Endothelial cell of umbilical vein (primary cell): ENCODE measurements at regions not wholly inside any gene's neighbourhood (a gene's known extent, or its start where the extent isn't known, plus 50 kb on each side); places are given as distances from the start of the nearest gene placed in this dataset.

ENCODE experiments used
- BruUV-seq: library from RNA; stranded (reverse); fragments of 400-500 nt; replicated peaks from 2 replicates; lab custom pipeline; 2021; lab: Mats Ljungman, UMichigan
- CTCF ChIA-PET: fragments of 300-600, 350-600 bp; sonication (Branson Sonifier 250); formaldehyde crosslinking; loops from one replicate; lab custom pipeline; 2021; ENCODE audit warnings: antibody characterized with exemption, inconsistent platforms; lab: Charles Lee
- POLR2A ChIA-PET: fragments of 300-600, 350-600 bp; sonication (Branson Sonifier 250); formaldehyde crosslinking; loops from one replicate; lab custom pipeline; 2021; ENCODE audit warnings: antibody characterized with exemption, inconsistent platforms; lab: Charles Lee
- DNase-seq: peaks from one replicate; pipeline ENCODE4 v3.0.0-alpha.2; 2011; ENCODE audit warnings: low read depth, low spot score
- FAIRE-seq: peaks from 2 replicates; lab custom pipeline; 2011; peaks lifted over from hg19 to GRCh38; lab: Jason Lieb, UNC
- H2AFZ ChIP-seq: 2 replicates; pipeline ENCODE4 v1.6.0; 2012; ENCODE audit warnings: low read depth, low read length, control low read depth, inconsistent platforms
- H3K27ac ChIP-seq: 2 replicates; pipeline ENCODE4 v1.5.1; 2011; ENCODE audit warnings: low read depth, mild to moderate bottlenecking, control low read depth, low read length, moderate library complexity; ENCODE audit not compliant: insufficient read depth
- H3K27me3 ChIP-seq, 2 experiments: 2 replicates each; pipeline versions ENCODE4 v1.6.0 to v1.6.1; 2011; ENCODE audit warnings: low read length in 2 of 2, mixed read lengths in 1 of 2; ENCODE audit not compliant: control insufficient read depth in 2 of 2, insufficient read depth in 2 of 2
- H3K36me3 ChIP-seq, 2 experiments: 2 replicates in 1 of 2; 3 replicates in 1 of 2; pipeline ENCODE4 v1.5.1; 2011; ENCODE audit warnings: low read length in 2 of 2, mild to moderate bottlenecking in 1 of 2, moderate library complexity in 1 of 2; ENCODE audit not compliant: control insufficient read depth in 2 of 2, insufficient read depth in 2 of 2; ENCODE audit errors: extremely low read depth in 1 of 2
- H3K4me1 ChIP-seq: 3 replicates; pipeline ENCODE4 v1.5.1; 2011; ENCODE audit warnings: mild to moderate bottlenecking, low read length; ENCODE audit not compliant: control insufficient read depth, insufficient read depth; ENCODE audit errors: extremely low read depth
- H3K4me2 ChIP-seq: 2 replicates; pipeline ENCODE4 v1.6.1; 2011; ENCODE audit warnings: low read length, control low read depth, mixed read lengths; ENCODE audit not compliant: insufficient read depth
- H3K4me3 ChIP-seq, 3 experiments: fragments of 200-600 bp in 1 of 3; sonication (generic), shearing (Covaris generic) in 1 of 3; replicated peaks in 1 of 3; 2 replicates each; pipeline ENCODE4 v1.5.1; 2011 to 2016; ENCODE audit warnings: control low read depth in 3 of 3, low read length in 3 of 3, mild to moderate bottlenecking in 2 of 3, inconsistent platforms in 1 of 3, low read depth in 1 of 3, moderate library complexity in 1 of 3; ENCODE audit not compliant: insufficient read depth in 1 of 3
- H3K79me2 ChIP-seq: 2 replicates; pipeline ENCODE4 v1.6.0; 2012; ENCODE audit warnings: low read length, inconsistent platforms; ENCODE audit not compliant: control insufficient read depth, insufficient read depth
- H3K9ac ChIP-seq: replicated peaks from 2 replicates; pipeline ENCODE3; 2011; ENCODE audit warnings: low read length, control low read depth; ENCODE audit not compliant: insufficient read depth; ENCODE audit errors: extremely low read depth
- H3K9me1 ChIP-seq: replicated peaks from 3 replicates; pipeline ENCODE4 v1.6.0; 2011; ENCODE audit warnings: mild to moderate bottlenecking, low read length; ENCODE audit not compliant: control insufficient read depth, insufficient read depth; ENCODE audit errors: extremely low read depth
- H3K9me3 ChIP-seq: replicated peaks from 2 replicates; pipeline ENCODE4 v1.5.1; 2012; ENCODE audit warnings: low read length, inconsistent platforms; ENCODE audit not compliant: control insufficient read depth, insufficient read depth
- H4K20me1 ChIP-seq: replicated peaks from 2 replicates; pipeline ENCODE3; 2011; ENCODE audit warnings: mild to moderate bottlenecking, low read length; ENCODE audit not compliant: control insufficient read depth, insufficient read depth; ENCODE audit errors: extremely low read depth
- CTCF ChIP-seq, 2 donors: IDR thresholded peaks; 1 replicate in 1 of 2; 2 replicates in 1 of 2; pipeline ENCODE4 v1.5.1; 2011; ENCODE audit warnings: low read length in 2 of 2, mild to moderate bottlenecking in 2 of 2, moderate library complexity in 2 of 2, control low read depth in 1 of 2, inconsistent platforms in 1 of 2, low read depth in 1 of 2; ENCODE audit not compliant: insufficient read depth in 1 of 2; ENCODE audit errors: extremely low read depth in 1 of 2
- EZH2 ChIP-seq: IDR thresholded peaks from 2 replicates; pipeline ENCODE4 v1.6.1; 2012; ENCODE audit warnings: borderline replicate concordance, low read depth, mild to moderate bottlenecking, moderate library complexity, low read length, inconsistent platforms; ENCODE audit not compliant: severe bottlenecking
- FOS ChIP-seq: IDR thresholded peaks from 2 replicates; pipeline ENCODE4 v1.6.1; 2011; ENCODE audit warnings: mild to moderate bottlenecking, low read length, moderate library complexity, borderline replicate concordance; ENCODE audit not compliant: insufficient read depth
- GATA2 ChIP-seq: IDR thresholded peaks from 2 replicates; pipeline ENCODE4 v1.7.0; 2011; ENCODE audit warnings: low read depth, mild to moderate bottlenecking, moderate library complexity, mixed read lengths, low read length; ENCODE audit not compliant: insufficient read length, insufficient read depth
- JUN ChIP-seq: IDR thresholded peaks from 2 replicates; pipeline ENCODE4 v1.6.1; 2011; ENCODE audit warnings: borderline replicate concordance, low read depth; ENCODE audit not compliant: insufficient read length, insufficient read depth
- MAX ChIP-seq: IDR thresholded peaks from 2 replicates; pipeline ENCODE4 v1.6.1; 2011; ENCODE audit not compliant: insufficient read depth, insufficient read length
- MYC ChIP-seq: IDR thresholded peaks from one replicate; pipeline ENCODE4 v1.6.1; 2011; ENCODE audit warnings: mild to moderate bottlenecking, low read depth, low read length
- POLR2A ChIP-seq: IDR thresholded peaks from 2 replicates; pipeline ENCODE4 v1.6.1; 2012; ENCODE audit warnings: low read depth, mild to moderate bottlenecking, control low read depth, low read length
- POLR2AphosphoS5 ChIP-seq: IDR thresholded peaks from 2 replicates; pipeline ENCODE4 v1.6.1; 2012; ENCODE audit warnings: low read depth, mild to moderate bottlenecking, control low read depth, low read length, moderate library complexity; ENCODE audit not compliant: insufficient read depth
- dilution Hi-C: fragments of 300-500 bp; cut with MboI; formaldehyde crosslinking; loops from one replicate; pipeline ENCODE4 v1.15.0; 2019; ENCODE audit warnings: low sequenced_read_pairs; ENCODE audit not compliant: extremely low pct_ligation_motif_present
- intact Hi-C: fragments of 100-400 bp; cut with micrococcal nuclease; formaldehyde crosslinking; loops from one replicate; pipeline ENCODE4 v1.10.0; 2022

GRCh38 chr13:39119422-39119821 lies 81.2 kb downstream of the NHLRC3 start:
- intact Hi-C loops (no loop called here), dilution Hi-C loops (no loop called here)
- H3K79me2 ChIP-seq: no peaks in the 10 kb centered on the region
- H3K9me3 ChIP-seq: no peaks in the 10 kb centered on the region
- CTCF ChIA-PET: no interaction called here
- DNase-seq (no peak), FAIRE-seq (no peak)
- no peak for TF ChIP-seq POLR2AphosphoS5
- TF ChIP-seq EZH2: no peak
- TF ChIP-seq MYC: no peak
- no peak for TF ChIP-seq JUN
- TF ChIP-seq POLR2A: no peak
- TF ChIP-seq MAX: no peak
- TF ChIP-seq FOS: no peak
- TF ChIP-seq GATA2: no peak
- no peaks in the 10 kb centered on the region for H3K4me1 ChIP-seq
- no peak overlapping the region for H3K4me3 ChIP-seq
- POLR2A ChIA-PET: no interaction called here
- no peaks in the 10 kb centered on the region for H3K36me3 ChIP-seq
- no peak overlapping the region for H3K9ac ChIP-seq
- no peak overlapping the region for H2AFZ ChIP-seq
- H3K9me1 ChIP-seq: no peaks in the 10 kb centered on the region
- H4K20me1 ChIP-seq: no peaks in the 10 kb centered on the region
- no TSS peak for BruUV-seq
- H3K4me2 ChIP-seq: no peak overlapping the region
- H3K27ac ChIP-seq: no peak overlapping the region
- peaks cover 0 to 1% of the 10 kb centered on the region in 2 experiments for H3K27me3 ChIP-seq

- Histone ChIP-seq H3K79me2 (no peaks in the 10 kb centered on the region), H3K4me3 (no peak overlapping the region), H3K4me2 (no peak overlapping the region), H3K36me3 (no peaks in the 10 kb centered on the region), H3K9me1 (no peaks in the 10 kb centered on the region), H3K9me3 (no peaks in the 10 kb centered on the region), H4K20me1 (no peaks in the 10 kb centered on the region), H3K9ac (no peak overlapping the region), H3K4me1 (no peaks in the 10 kb centered on the region), H3K27ac (no peak overlapping the region), H3K27me3 (peaks cover 4 to 12% of the 10 kb centered on the region in 2 experiments), H2AFZ (no peak overlapping the region)
- no TSS peak for BruUV-seq
- ChIA-PET CTCF (interaction anchor here (0.7 kb wide), 1 partner anchor 493 kb away, joined by 3 read pairs; no protein-coding TSS in a partner anchor), POLR2A (no interaction called here)
- intact Hi-C loops (no loop called here), dilution Hi-C loops (no loop called here)
- DNase-seq (no peak), FAIRE-seq (no peak)
- no peak for TF ChIP-seq FOS
- no peak for TF ChIP-seq POLR2AphosphoS5
- no peak for TF ChIP-seq EZH2
- no peak for TF ChIP-seq CTCF (IDR thresholded peaks at IDR 0.05; ENCODE audit: extremely low read depth in 1 of 2, insufficient read depth in 1 of 2, low read depth in 1 of 2, low read length in 2 of 2)
- no peak for TF ChIP-seq GATA2
- TF ChIP-seq MAX: no peak
- TF ChIP-seq MYC: no peak
- TF ChIP-seq POLR2A: no peak
- no peak for TF ChIP-seq JUN
Observed at GRCh38 chr13:39123578-39123977, 85.3 kb downstream of the NHLRC3 start.
